Activated B cell treated with CpG ODN at 0.5 μM for 24 hours (primary cell): ENCODE measurements at regions not wholly inside any gene's neighbourhood (a gene's known extent, or its start where the extent isn't known, plus 50 kb on each side); places are given as distances from the start of the nearest gene placed in this dataset.

Experiments used
- ATAC-seq: fragments of 200-7000 bp; cut with Tn5 transposase; one replicate; pipeline ENCODE4 v1.10.0; 2021; ENCODE audit warnings: low read depth, mild to moderate bottlenecking, moderate library complexity
- CTCF ChIA-PET: fragments of 350-600 bp; sonication (Branson Sonifier 250); formaldehyde crosslinking; loops from one replicate; lab custom pipeline; 2021; ENCODE audit warnings: antibody characterized with exemption; lab: Charles Lee
- POLR2A ChIA-PET: fragments of 350-600 bp; sonication (Branson Sonifier 250); formaldehyde crosslinking; loops from one replicate; lab custom pipeline; 2021; ENCODE audit warnings: antibody characterized with exemption; lab: Charles Lee
- DNase-seq: peaks from one replicate; pipeline ENCODE4 v3.0.0; 2022
- H3K27ac Mint-ChIP-seq: one replicate; pipeline ENCODE4 v1.8.0; 2020; ENCODE audit warnings: mixed read lengths
- H3K27me3 Mint-ChIP-seq: one replicate; pipeline ENCODE4 v1.8.0; 2021; ENCODE audit warnings: mixed read lengths
- H3K36me3 Mint-ChIP-seq: one replicate; pipeline ENCODE4 v1.8.0; 2021; ENCODE audit warnings: low read depth, mixed read lengths
- H3K4me1 Mint-ChIP-seq: one replicate; pipeline ENCODE4 v1.8.0; 2021; ENCODE audit warnings: mixed read lengths
- H3K4me3 Mint-ChIP-seq: one replicate; pipeline ENCODE4 v1.8.0; 2020; ENCODE audit warnings: mild to moderate bottlenecking, mixed read lengths
- H3K9me3 Mint-ChIP-seq: one replicate; pipeline ENCODE4 v1.8.0; 2020; ENCODE audit warnings: mixed read lengths
- intact Hi-C: fragments of 100-400 bp; cut with micrococcal nuclease; formaldehyde crosslinking; loops from one replicate; pipeline ENCODE4 v1.15.1; 2024
- TF ChIP-seq, protein P1 (sequence below): fragments of 200-600 bp; IDR thresholded peaks from one replicate; pipeline ENCODE4 v1.8.0; 2022; ENCODE audit warnings: antibody characterized with exemption, mild to moderate bottlenecking

DNA sequence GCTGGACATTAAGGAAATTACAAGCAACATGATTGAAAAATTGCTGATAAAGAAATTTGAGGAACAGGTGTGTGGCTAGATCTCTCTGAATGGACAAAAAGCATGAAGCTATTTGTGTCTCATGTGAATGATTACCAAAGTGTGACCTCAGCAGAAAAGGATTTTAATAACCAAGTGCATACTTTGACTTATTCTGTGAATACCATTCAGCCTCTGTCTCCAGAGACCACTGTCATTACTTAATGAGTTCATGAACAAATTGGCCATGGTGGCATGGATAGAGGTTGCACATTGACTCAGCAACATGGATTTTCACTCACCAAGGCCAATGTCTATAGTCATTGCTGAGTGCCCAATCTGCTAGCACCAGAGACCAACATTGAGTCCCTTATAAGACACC is 874.6 kb upstream of the POT1 start:
- H3K4me3 Mint-ChIP-seq: no peak overlapping the region
- ATAC-seq (no peak), DNase-seq (no peak)
- no peaks in the 10 kb centered on the region for H3K4me1 Mint-ChIP-seq
- no peaks in the 10 kb centered on the region for H3K36me3 Mint-ChIP-seq
- no peak overlapping the region for H3K27ac Mint-ChIP-seq
- TF ChIP-seq, protein P1, sequence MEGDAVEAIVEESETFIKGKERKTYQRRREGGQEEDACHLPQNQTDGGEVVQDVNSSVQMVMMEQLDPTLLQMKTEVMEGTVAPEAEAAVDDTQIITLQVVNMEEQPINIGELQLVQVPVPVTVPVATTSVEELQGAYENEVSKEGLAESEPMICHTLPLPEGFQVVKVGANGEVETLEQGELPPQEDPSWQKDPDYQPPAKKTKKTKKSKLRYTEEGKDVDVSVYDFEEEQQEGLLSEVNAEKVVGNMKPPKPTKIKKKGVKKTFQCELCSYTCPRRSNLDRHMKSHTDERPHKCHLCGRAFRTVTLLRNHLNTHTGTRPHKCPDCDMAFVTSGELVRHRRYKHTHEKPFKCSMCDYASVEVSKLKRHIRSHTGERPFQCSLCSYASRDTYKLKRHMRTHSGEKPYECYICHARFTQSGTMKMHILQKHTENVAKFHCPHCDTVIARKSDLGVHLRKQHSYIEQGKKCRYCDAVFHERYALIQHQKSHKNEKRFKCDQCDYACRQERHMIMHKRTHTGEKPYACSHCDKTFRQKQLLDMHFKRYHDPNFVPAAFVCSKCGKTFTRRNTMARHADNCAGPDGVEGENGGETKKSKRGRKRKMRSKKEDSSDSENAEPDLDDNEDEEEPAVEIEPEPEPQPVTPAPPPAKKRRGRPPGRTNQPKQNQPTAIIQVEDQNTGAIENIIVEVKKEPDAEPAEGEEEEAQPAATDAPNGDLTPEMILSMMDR: no peak
- intact Hi-C loops: no loop called here
- ChIA-PET CTCF (no interaction called here), POLR2A (no interaction called here)
- peaks cover 4% of the 10 kb centered on the region for H3K9me3 Mint-ChIP-seq
- no peaks in the 10 kb centered on the region for H3K27me3 Mint-ChIP-seq

DNA sequence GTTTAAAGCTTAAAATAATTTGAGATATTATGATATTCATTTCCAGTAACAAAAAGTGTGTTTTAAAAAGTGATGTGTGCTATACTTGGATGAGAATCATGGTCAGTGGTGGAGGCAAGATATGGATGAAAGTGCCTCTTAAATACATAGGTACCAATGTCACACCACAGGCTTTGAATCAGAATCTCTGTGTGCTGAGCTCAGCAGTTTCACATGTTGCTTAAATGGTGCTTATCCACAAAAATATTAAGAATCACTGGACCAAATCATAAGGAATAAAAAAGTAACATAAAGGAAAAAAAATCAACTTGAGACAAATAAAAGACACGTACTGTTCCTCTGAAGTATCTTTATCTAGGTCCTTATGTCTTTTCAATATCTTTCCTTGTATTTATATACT is 850.5 kb upstream of the POT1 start:
- intact Hi-C loops: no loop called here
- H3K9me3 Mint-ChIP-seq: peaks cover 8% of the 10 kb centered on the region
- no peaks in the 10 kb centered on the region for H3K36me3 Mint-ChIP-seq
- TF ChIP-seq, protein P1: no peak
- CTCF ChIA-PET: no interaction called here
- H3K27me3 Mint-ChIP-seq: no peaks in the 10 kb centered on the region
- ATAC-seq (no peak), DNase-seq (no peak)
- H3K4me3 Mint-ChIP-seq: no peak overlapping the region
- H3K4me1 Mint-ChIP-seq: no peaks in the 10 kb centered on the region
- H3K27ac Mint-ChIP-seq: no peak overlapping the region
- POLR2A ChIA-PET: no interaction called here

DNA sequence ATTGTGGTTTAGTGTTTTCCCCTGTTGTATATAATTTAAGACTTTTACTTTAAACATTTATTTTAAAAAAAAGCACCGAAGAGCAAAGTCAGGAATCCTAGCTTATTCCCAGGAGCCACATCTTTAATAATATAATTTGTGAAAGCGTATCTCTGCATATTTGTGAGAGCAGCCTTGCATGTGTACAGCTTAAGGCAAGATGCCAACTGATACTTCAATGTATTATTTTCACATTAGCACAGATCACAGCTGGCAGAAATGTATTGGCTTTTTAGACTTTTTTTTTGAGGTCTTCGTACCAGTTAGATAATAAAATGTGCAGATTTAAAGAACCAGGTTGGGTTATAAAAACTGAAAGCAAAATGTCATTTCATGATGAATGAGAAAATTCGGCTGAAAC is 845.7 kb upstream of the POT1 start:
- ChIA-PET POLR2A (no interaction called here), CTCF (no interaction called here)
- no peaks in the 10 kb centered on the region for H3K4me1 Mint-ChIP-seq
- H3K4me3 Mint-ChIP-seq: no peak overlapping the region
- DNase-seq: no peak
- no peak for ATAC-seq
- no peak overlapping the region for H3K27ac Mint-ChIP-seq
- intact Hi-C loops: no loop called here
- peaks cover 4% of the 10 kb centered on the region for H3K9me3 Mint-ChIP-seq
- no peaks in the 10 kb centered on the region for H3K27me3 Mint-ChIP-seq
- H3K36me3 Mint-ChIP-seq: no peaks in the 10 kb centered on the region
- TF ChIP-seq, protein P1: no peak

DNA sequence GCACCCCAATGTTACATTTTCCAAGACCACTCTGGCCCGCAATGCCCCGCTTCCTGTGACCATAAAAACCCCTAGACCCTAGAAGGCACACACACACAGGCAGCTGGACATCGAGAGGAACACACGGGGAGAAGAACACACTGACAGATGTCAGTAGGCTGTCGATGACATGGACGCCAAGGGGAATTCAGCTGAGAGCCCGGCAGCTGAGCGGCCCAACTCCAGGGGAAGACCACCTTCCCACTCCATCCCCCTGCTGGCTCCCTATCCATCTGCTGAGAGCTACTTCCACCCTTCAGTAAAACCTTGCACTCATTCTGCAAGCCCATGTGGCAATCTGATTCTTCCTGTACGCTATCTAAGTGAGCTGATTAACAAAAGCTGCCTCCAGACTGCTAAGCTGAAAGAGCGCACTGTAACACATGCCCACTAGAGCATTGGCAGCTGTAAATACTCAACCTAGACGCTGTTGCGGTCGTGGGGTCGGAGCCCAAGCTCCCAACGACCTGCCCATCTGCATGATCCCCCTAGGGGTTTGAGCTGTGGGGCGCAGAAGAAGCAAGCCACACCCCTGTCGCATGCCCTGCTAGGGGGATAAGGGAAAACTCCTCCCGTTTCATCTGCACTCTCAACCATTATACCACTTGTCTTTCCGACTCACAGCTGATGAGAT is 843.6 kb upstream of the POT1 start:
- H3K4me3 Mint-ChIP-seq: no peak overlapping the region
- H3K4me1 Mint-ChIP-seq: no peaks in the 10 kb centered on the region
- intact Hi-C loops: no loop called here
- no peak for ATAC-seq
- H3K27ac Mint-ChIP-seq: no peak overlapping the region
- TF ChIP-seq, protein P1: no peak
- ChIA-PET CTCF (no interaction called here), POLR2A (no interaction called here)
- no peaks in the 10 kb centered on the region for H3K27me3 Mint-ChIP-seq
- H3K9me3 Mint-ChIP-seq: peaks cover 6% of the 10 kb centered on the region
- no peaks in the 10 kb centered on the region for H3K36me3 Mint-ChIP-seq
- DNase-seq: no peak

DNA sequence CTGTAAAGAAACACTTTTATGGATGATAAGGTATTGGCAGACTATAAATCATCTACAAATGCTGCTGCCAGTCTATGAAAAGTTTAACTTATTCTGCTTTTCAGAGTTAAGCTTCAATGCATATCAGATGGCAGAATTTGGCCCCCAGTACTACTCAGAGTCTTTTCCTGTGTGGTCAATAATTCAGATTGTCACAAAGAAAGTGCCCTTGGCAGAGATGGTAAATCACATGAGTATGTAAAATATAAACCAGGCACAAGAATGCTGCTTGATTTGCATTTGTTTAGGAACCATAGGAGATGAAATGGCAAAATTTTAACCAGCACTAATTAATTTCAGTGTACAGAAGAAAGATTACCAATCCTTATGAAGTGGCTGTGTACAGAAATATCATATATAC is 818.3 kb upstream of the POT1 start:
- no peaks in the 10 kb centered on the region for H3K27me3 Mint-ChIP-seq
- POLR2A ChIA-PET: no interaction called here
- H3K36me3 Mint-ChIP-seq: no peaks in the 10 kb centered on the region

More for the DNA sequence above, 818.3 kb upstream of the POT1 start:
- Mint-ChIP-seq H3K4me1 (no peaks in the 10 kb centered on the region), H3K27ac (no peak overlapping the region), H3K4me3 (no peak overlapping the region), H3K9me3 (peaks cover 10% of the 10 kb centered on the region)
- ATAC-seq (no peak), DNase-seq (no peak)
- CTCF ChIA-PET: no interaction called here
- TF ChIP-seq, protein P1: no peak
- intact Hi-C loops: no loop called here
